ENCODE measurements at regions not wholly inside any gene's neighbourhood (a gene's known extent, or its start where the extent isn't known, plus 50 kb on each side); places are given as distances from the start of the nearest gene placed in this dataset.
"Not testable (repeated sequence)": the region's sequence is repeated elsewhere in the genome, so short reads cannot be mapped to it uniquely, and the experiment has no call there.

- no peak for DNase-seq
Measured at GRCh38 chr15:87576486-87577176, 679.9 kb downstream of the NTRK3 start.

GRCh38 chr15:87575896-87576473, 680.6 kb downstream of the NTRK3 start:
- DNase-seq: no peak

GRCh38 chr15:87573534-87573933, 683.0 kb downstream of the NTRK3 start:
- no peak for DNase-seq

GRCh38 chr15:87573039-87573438, 683.5 kb downstream of the NTRK3 start:
- no peak for DNase-seq

- no peak for DNase-seq
Measured at GRCh38 chr15:87572381-87572910, 684.1 kb downstream of the NTRK3 start.

- no peak for DNase-seq
Measured at GRCh38 chr15:87570206-87570605, 686.3 kb downstream of the NTRK3 start.

GRCh38 chr15:87569581-87569980, 687.0 kb downstream of the NTRK3 start:
- DNase-seq: no peak

- no peak for DNase-seq
Measured at GRCh38 chr15:87567406-87568030, 689.0 kb downstream of the NTRK3 start.

- DNase-seq: no peak
Measured at GRCh38 chr15:87566236-87566635, 690.3 kb downstream of the NTRK3 start.

- DNase-seq: no peak
Measured at GRCh38 chr15:87564681-87565080, 691.9 kb downstream of the NTRK3 start.

GRCh38 chr15:87563869-87564268, 692.7 kb downstream of the NTRK3 start:
- no peak for DNase-seq

- DNase-seq: no peak
Measured at GRCh38 chr15:87562203-87562602, 694.3 kb downstream of the NTRK3 start.

- no peak for DNase-seq
Measured at GRCh38 chr15:87561641-87562040, 694.9 kb downstream of the NTRK3 start.

GRCh38 chr15:87557881-87558280, 698.7 kb downstream of the NTRK3 start:
- no peak for DNase-seq

- DNase-seq: no peak
Measured at GRCh38 chr15:87556886-87557285, 699.7 kb downstream of the NTRK3 start.

- no peak for DNase-seq
Measured at GRCh38 chr15:87549860-87550259, 706.7 kb downstream of the NTRK3 start.

- no peak for DNase-seq
Measured at GRCh38 chr15:87549296-87549695, 707.2 kb downstream of the NTRK3 start.

- not testable (repeated sequence) for DNase-seq
Measured at GRCh38 chr15:87548590-87548989, 707.9 kb downstream of the NTRK3 start.

- DNase-seq: no peak
Measured at GRCh38 chr15:87547470-87548181, 708.9 kb downstream of the NTRK3 start.

- no peak for DNase-seq
Measured at GRCh38 chr15:87538327-87538834, 718.2 kb downstream of the NTRK3 start.

GRCh38 chr15:87537295-87537694, 719.2 kb downstream of the NTRK3 start:
- no peak for DNase-seq

- not testable (repeated sequence) for DNase-seq
Measured at GRCh38 chr15:87533637-87534036, 722.9 kb downstream of the NTRK3 start.

GRCh38 chr15:87528873-87529272, 727.7 kb downstream of the NTRK3 start:
- DNase-seq: no peak
